Thymus (tissue), 11 donors: ENCODE measurements at regions not wholly inside any gene's neighbourhood (a gene's known extent, or its start where the extent isn't known, plus 50 kb on each side); places are given as distances from the start of the nearest gene placed in this dataset.
"Not testable (repeated sequence)": the region's sequence is repeated elsewhere in the genome, so short reads cannot be mapped to it uniquely, and the experiment has no call there.

Experiments used
- DNase-seq, 9 donors: peaks; one replicate each; pipeline ENCODE4 v3.0.0-alpha.2; 2013; ENCODE audit warnings: low spot score in 9 of 9, low read depth in 6 of 9, missing footprints in 1 of 9
- H3K27ac ChIP-seq, 2 donors: one replicate each; pipeline ENCODE4 v1.5.1; 2013; ENCODE audit warnings: control low read depth in 1 of 2, low read depth in 1 of 2, low read length in 1 of 2, mild to moderate bottlenecking in 1 of 2, moderate library complexity in 1 of 2
- H3K27me3 ChIP-seq, 2 donors: one replicate each; pipeline ENCODE4 v1.5.1; 2013; ENCODE audit warnings: low read length in 1 of 2; ENCODE audit not compliant: control insufficient read depth in 2 of 2, insufficient read depth in 1 of 2
- H3K36me3 ChIP-seq, 2 donors: one replicate each; pipeline ENCODE4 v1.5.1; 2013; ENCODE audit warnings: low read length in 1 of 2, mild to moderate bottlenecking in 1 of 2, moderate library complexity in 1 of 2; ENCODE audit not compliant: control insufficient read depth in 2 of 2, insufficient read depth in 2 of 2
- H3K4me1 ChIP-seq, 2 donors: one replicate each; pipeline ENCODE4 v1.5.1; 2013; ENCODE audit warnings: low read length in 2 of 2; ENCODE audit not compliant: control insufficient read depth in 2 of 2, insufficient read depth in 2 of 2
- H3K4me3 ChIP-seq, 2 donors: one replicate each; pipeline ENCODE4 v1.5.1; 2013; ENCODE audit warnings: low read length in 2 of 2, control low read depth in 1 of 2, mild to moderate bottlenecking in 1 of 2
- H3K9me3 ChIP-seq, 2 donors: one replicate each; pipeline ENCODE4 v1.5.1; 2013; ENCODE audit warnings: low read length in 1 of 2, mild to moderate bottlenecking in 1 of 2; ENCODE audit not compliant: control insufficient read depth in 2 of 2, insufficient read depth in 1 of 2
- WGBS: extraction: QIAGEN DNeasy Blood & Tissue Kit; methylation state at CpG from one replicate; pipeline ENCODE4 v1.1.7; 2013; 5-methylcytosine and 5-hydroxymethylcytosine counted together
- donor health status: healthy.

GRCh38 chr2:100748673-100749072, 71.3 kb upstream of the NPAS2 start:
- no peak for DNase-seq
- Histone ChIP-seq H3K4me1 (peaks cover 0 to 20% of the 10 kb centered on the region in 2 donors), H3K4me3 (no peak overlapping the region), H3K27ac (no peak overlapping the region), H3K27me3 (no peaks in the 10 kb centered on the region), H3K9me3 (peaks cover 0 to 2% of the 10 kb centered on the region in 2 donors), H3K36me3 (no peaks in the 10 kb centered on the region)

GRCh38 chr2:100749771-100750542, 70.0 kb upstream of the NPAS2 start:
- Histone ChIP-seq H3K9me3 (no peaks in the 10 kb centered on the region), H3K27ac (no peak overlapping the region), H3K4me3 (no peak overlapping the region), H3K36me3 (no peaks in the 10 kb centered on the region), H3K4me1 (peaks cover 0 to 20% of the 10 kb centered on the region in 2 donors), H3K27me3 (no peaks in the 10 kb centered on the region)
- 93% methylated on average over 4 of the region's 4 CpGs for WGBS
- DNase-seq: no peak

- H3K9me3 ChIP-seq, H3K27ac ChIP-seq, H3K36me3 ChIP-seq, H3K4me3 ChIP-seq, H3K27me3 ChIP-seq, DNase-seq: not testable (repeated sequence)
- WGBS: 81% methylated on average over 5 of the region's 5 CpGs
- peaks cover 0 to 20% of the 10 kb centered on the region in 2 donors for H3K4me1 ChIP-seq
Observed at GRCh38 chr2:100751871-100752625, 67.9 kb upstream of the NPAS2 start.

GRCh38 chr2:100752628-100753333, 67.2 kb upstream of the NPAS2 start:
- no peaks in the 10 kb centered on the region for H3K9me3 ChIP-seq
- H3K27ac ChIP-seq: no peak overlapping the region
- H3K4me3 ChIP-seq: no peak overlapping the region
- no peaks in the 10 kb centered on the region for H3K27me3 ChIP-seq
- H3K36me3 ChIP-seq: no peaks in the 10 kb centered on the region
- 59% methylated on average over 2 of the region's 2 CpGs for WGBS
- H3K4me1 ChIP-seq: peaks cover 0 to 17% of the 10 kb centered on the region in 2 donors
- no peak for DNase-seq

GRCh38 chr2:100753444-100753843, 66.5 kb upstream of the NPAS2 start:
- H3K36me3 ChIP-seq: no peaks in the 10 kb centered on the region
- H3K27ac ChIP-seq: no peak overlapping the region
- H3K4me1 ChIP-seq: peaks cover 0 to 11% of the 10 kb centered on the region in 2 donors
- H3K27me3 ChIP-seq: no peaks in the 10 kb centered on the region
- no peaks in the 10 kb centered on the region for H3K9me3 ChIP-seq
- DNase-seq: no peak
- WGBS: 94% methylated on average over 4 of the region's 4 CpGs
- H3K4me3 ChIP-seq: no peak overlapping the region

- 86% methylated on average over 1 of the region's 1 CpG for whole genome bisulfite sequencing
Observed at GRCh38 chr2:100753881-100754280, 66.1 kb upstream of the NPAS2 start.

GRCh38 chr2:100754951-100755350, 65.0 kb upstream of the NPAS2 start:
- H3K4me3 ChIP-seq: no peak overlapping the region
- no peak for DNase-seq
- peaks cover 0 to 10% of the 10 kb centered on the region in 2 donors for H3K4me1 ChIP-seq
- no peaks in the 10 kb centered on the region for H3K27me3 ChIP-seq
- H3K27ac ChIP-seq: no peak overlapping the region
- H3K9me3 ChIP-seq: no peaks in the 10 kb centered on the region
- H3K36me3 ChIP-seq: no peaks in the 10 kb centered on the region
- WGBS: 85% methylated on average over 4 of the region's 4 CpGs

More at GRCh38 chr2:100753881-100754280, 66.1 kb upstream of the NPAS2 start:
- H3K36me3 ChIP-seq: no peaks in the 10 kb centered on the region
- peaks cover 0 to 10% of the 10 kb centered on the region in 2 donors for H3K4me1 ChIP-seq
- H3K27me3 ChIP-seq: no peaks in the 10 kb centered on the region
- no peak for DNase-seq
- no peak overlapping the region for H3K4me3 ChIP-seq
- no peak overlapping the region for H3K27ac ChIP-seq
- H3K9me3 ChIP-seq: no peaks in the 10 kb centered on the region

GRCh38 chr2:100755441-100755840, 64.5 kb upstream of the NPAS2 start:
- WGBS: 84% methylated on average over 2 of the region's 2 CpGs
- H3K27ac ChIP-seq: no peak overlapping the region
- no peak for DNase-seq
- peaks cover 0 to 10% of the 10 kb centered on the region in 2 donors for H3K4me1 ChIP-seq
- H3K9me3 ChIP-seq: no peaks in the 10 kb centered on the region
- no peaks in the 10 kb centered on the region for H3K36me3 ChIP-seq
- no peaks in the 10 kb centered on the region for H3K27me3 ChIP-seq
- H3K4me3 ChIP-seq: no peak overlapping the region

- no peak for DNase-seq
- H3K4me1 ChIP-seq: peaks cover 0 to 10% of the 10 kb centered on the region in 2 donors
- 72% methylated on average over 1 of the region's 1 CpG for WGBS
- no peaks in the 10 kb centered on the region for H3K36me3 ChIP-seq
- H3K27me3 ChIP-seq: no peaks in the 10 kb centered on the region
- H3K9me3 ChIP-seq: no peaks in the 10 kb centered on the region
- no peak overlapping the region for H3K4me3 ChIP-seq
- no peak overlapping the region for H3K27ac ChIP-seq
Observed at GRCh38 chr2:100756704-100757103, 63.2 kb upstream of the NPAS2 start.
